Spleen (tissue), 11 donors: ENCODE measurements at regions not wholly inside any gene's neighbourhood (a gene's known extent, or its start where the extent isn't known, plus 50 kb on each side); places are given as distances from the start of the nearest gene placed in this dataset.

Experiments used
- DNase-seq: peaks from one replicate; pipeline ENCODE4 v3.0.0-alpha.2; 2020
- H3K27ac ChIP-seq, 8 donors: fragments of 200-600 bp; sonication (generic) in 7 of 8; 1 replicate in 4 of 8; 2 replicates in 4 of 8; pipeline versions ENCODE4 v1.5.0 to v1.8.0; 2016 to 2021; ENCODE audit warnings: inconsistent platforms in 4 of 8, mild to moderate bottlenecking in 4 of 8, moderate library complexity in 1 of 8
- H3K27me3 ChIP-seq, 7 donors: fragments of 200-600 bp; sonication (generic) in 6 of 7; replicated peaks in 1 of 7; 1 replicate in 4 of 7; 2 replicates in 3 of 7; pipeline versions ENCODE4 v1.5.0 to v1.8.0; 2016 to 2021; ENCODE audit warnings: inconsistent platforms in 3 of 7, mild to moderate bottlenecking in 1 of 7
- H3K36me3 ChIP-seq, 6 donors: fragments of 200-600 bp; sonication (generic) in 5 of 6; 1 replicate in 4 of 6; 2 replicates in 2 of 6; pipeline versions ENCODE4 v1.5.0 to v1.8.0; 2016 to 2021; ENCODE audit warnings: inconsistent platforms in 2 of 6
- H3K4me1 ChIP-seq, 6 donors: fragments of 200-600 bp; sonication (generic) in 5 of 6; 1 replicate in 3 of 6; 2 replicates in 3 of 6; pipeline versions ENCODE4 v1.5.0 to v1.8.0; 2016 to 2021; ENCODE audit warnings: inconsistent platforms in 3 of 6
- H3K4me3 ChIP-seq, 8 donors: fragments of 200-600 bp; sonication (generic) in 7 of 8; 1 replicate in 4 of 8; 2 replicates in 4 of 8; pipeline versions ENCODE4 v1.5.0 to v1.8.0; 2016 to 2021; ENCODE audit warnings: inconsistent platforms in 4 of 8, mild to moderate bottlenecking in 4 of 8, moderate library complexity in 2 of 8
- H3K9me3 ChIP-seq, 8 donors: fragments of 200-600 bp; sonication (generic) in 7 of 8; 1 replicate in 4 of 8; 2 replicates in 4 of 8; pipeline versions ENCODE4 v1.5.0 to v1.8.0; 2016 to 2021; ENCODE audit warnings: inconsistent platforms in 4 of 8
- CTCF ChIP-seq, 11 experiments: fragments of 200-600 bp in 7 of 11; fragments of 450-650 bp in 4 of 11; sonication (generic) in 4 of 11; IDR thresholded peaks in 8 of 11; conservative IDR thresholded peaks in 3 of 11; 1 replicate in 7 of 11; 2 replicates in 4 of 11; pipeline versions ENCODE4 v1.4.0 to v1.8.0; 2016 to 2021; ENCODE audit warnings: antibody characterized with exemption in 11 of 11, inconsistent platforms in 4 of 11, mild to moderate bottlenecking in 1 of 11
- POLR2A ChIP-seq, 3 donors: fragments of 450-650 bp; IDR thresholded peaks; one replicate each; pipeline ENCODE4 v1.5.1; 2017; ENCODE audit warnings: antibody characterized with exemption in 3 of 3, mild to moderate bottlenecking in 1 of 3
- POLR2AphosphoS5 ChIP-seq, 3 donors: sonication (generic); formaldehyde crosslinking; IDR thresholded peaks; one replicate each; pipeline ENCODE4 v1.5.1; 2017; ENCODE audit warnings: antibody characterized with exemption in 3 of 3
- WGBS, 5 donors: extraction: QIAGEN DNeasy Blood & Tissue Kit in 3 of 5; methylation state at CpG; one replicate each; pipeline versions ENCODE4 v1.1.5 to v1.1.7; 2013 to 2018; 5-methylcytosine and 5-hydroxymethylcytosine counted together
- intact Hi-C: fragments of 100-400 bp; cut with DNase I; formaldehyde crosslinking; loops from one replicate; pipeline ENCODE4 v1.15.0; 2023; ENCODE audit warnings: low total_unique reads
- donor health status: healthy with polysubstance abuse.
- donor health status: DM: no; HTN: no; CAD: no; lungs with moderate emphysema.
- donor health status: DM: no; HTN: no; CAD: no.
- donor health status: Bipolar disorder and iron deficiency.
- donor health status: healthy.
- donor health status: DM: no; HTN: no; CAD: no.
- donor health status: DM: yes; HTN: yes; CAD: no.

- no peak for DNase-seq
- intact Hi-C loops: no loop called here
- Histone ChIP-seq H3K4me3 (no peak overlapping the region), H3K27me3 (no peaks in the 10 kb centered on the region), H3K4me1 (no peaks in the 10 kb centered on the region), H3K36me3 (no peaks in the 10 kb centered on the region), H3K27ac (no peak overlapping the region), H3K9me3 (peaks cover 0 to 12% (median 9%) of the 10 kb centered on the region in 8 donors)
- TF ChIP-seq POLR2A (IDR thresholded peaks at IDR 0.05) (no peak), POLR2AphosphoS5 (IDR thresholded peaks at IDR 0.05) (no peak), CTCF (IDR thresholded peaks at IDR 0.05 in 8 of 11, conservative IDR thresholded peaks at IDR 0.05 in 3 of 11) (no peak)
- WGBS, 5 donors: 57 to 88% (median 75%) methylated on average over 1 of the region's 1 CpG
Measured at GRCh38 chr2:128768041-128768440, 449.4 kb upstream of the HS6ST1 start.

DNA sequence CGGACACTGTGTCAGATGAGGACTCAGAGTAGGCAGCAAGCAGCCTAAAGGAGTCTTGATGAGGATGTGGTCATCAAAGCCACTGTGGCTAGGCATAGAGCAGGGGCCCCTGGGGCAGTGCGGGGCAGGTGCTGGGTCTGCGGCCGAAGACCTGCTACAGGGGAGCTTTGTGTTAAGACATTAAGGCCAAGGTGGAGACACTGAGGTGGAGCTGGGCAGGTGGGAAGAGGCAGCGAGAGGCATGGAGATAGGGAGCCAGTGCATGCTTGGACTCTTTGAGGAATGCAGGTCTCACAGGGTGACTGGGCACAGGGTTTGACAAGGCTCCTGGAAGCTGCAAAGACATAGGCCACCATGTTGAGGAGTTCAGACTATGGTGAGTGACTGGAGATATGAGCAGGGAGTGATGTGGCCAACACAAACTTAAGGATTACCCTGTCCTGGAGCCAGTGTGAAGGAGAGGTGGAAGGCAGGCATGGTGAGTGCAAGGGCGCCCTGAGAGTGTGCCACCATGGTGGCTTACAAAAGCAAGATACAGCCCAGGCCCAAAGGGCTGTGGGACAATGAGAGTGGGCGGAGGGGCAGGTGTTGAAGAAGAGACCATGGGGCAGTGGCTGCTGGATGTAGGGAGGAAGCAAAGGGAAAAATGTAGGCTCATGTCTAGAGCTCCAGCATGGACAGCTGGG lies 450.9 kb upstream of the HS6ST1 start:
- Histone ChIP-seq H3K27ac (no peak overlapping the region), H3K4me1 (no peaks in the 10 kb centered on the region), H3K9me3 (no peaks in the 10 kb centered on the region), H3K36me3 (no peaks in the 10 kb centered on the region), H3K4me3 (no peak overlapping the region), H3K27me3 (no peaks in the 10 kb centered on the region)
- WGBS, 5 donors: 87 to 91% (median 90%) methylated on average over 7 of the region's 7 CpGs
- intact Hi-C loops: no loop called here
- TF ChIP-seq CTCF (IDR thresholded peaks at IDR 0.05 in 8 of 11, conservative IDR thresholded peaks at IDR 0.05 in 3 of 11) (no peak), POLR2AphosphoS5 (IDR thresholded peaks at IDR 0.05) (no peak), POLR2A (IDR thresholded peaks at IDR 0.05) (no peak)
- peak; percentile 50 for DNase-seq

DNA sequence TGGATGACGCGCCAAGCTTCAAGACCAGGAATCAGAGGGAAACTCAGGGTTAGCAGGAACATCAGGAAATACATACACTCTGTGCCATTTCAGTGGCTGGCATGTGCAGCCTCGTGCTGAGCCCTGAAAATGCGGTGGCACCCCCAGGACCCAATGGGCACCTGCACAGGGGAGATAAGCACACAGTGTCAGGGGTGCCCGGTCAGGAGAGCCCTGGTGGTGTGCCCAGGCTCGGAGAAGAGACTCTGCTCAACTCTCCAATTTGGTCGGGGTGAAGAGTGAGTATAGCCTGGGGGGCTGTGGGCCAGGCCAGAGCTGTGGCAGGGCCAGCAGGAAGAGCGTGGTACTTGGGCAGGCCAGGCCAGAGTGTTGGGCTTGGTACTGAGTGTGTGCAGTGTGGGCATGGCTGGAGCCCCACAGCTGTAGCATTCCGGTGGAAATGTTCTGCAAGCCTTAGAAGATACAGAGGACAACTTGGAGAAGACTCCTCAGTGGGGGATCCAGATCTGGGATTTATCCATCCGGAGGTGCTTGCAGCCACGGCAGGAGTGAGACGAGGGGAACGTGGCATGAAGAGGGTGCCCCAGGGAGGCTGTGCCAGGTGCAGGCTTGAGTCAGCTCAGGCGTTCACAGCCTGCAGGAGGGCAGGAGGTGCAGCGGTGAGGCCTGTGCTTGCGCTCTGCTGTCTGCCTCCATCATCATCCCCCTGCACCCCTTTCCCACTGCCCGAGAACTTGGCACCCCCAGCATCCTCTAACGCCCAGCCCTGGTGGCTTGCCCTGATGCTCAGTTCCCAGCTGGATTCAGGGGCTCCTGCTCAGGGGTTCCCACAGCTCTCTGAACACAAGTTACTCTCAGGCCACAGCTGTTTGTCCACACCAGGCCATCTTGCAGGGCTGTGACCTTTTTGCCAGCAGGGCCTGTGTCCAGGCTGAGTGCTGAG lies 451.7 kb upstream of the HS6ST1 start:
- WGBS, 5 donors: 89 to 95% (median 91%) methylated on average over 17 to 18 of the region's 18 CpGs
- no peak overlapping the region for H3K4me3 ChIP-seq
- H3K9me3 ChIP-seq: no peaks in the 10 kb centered on the region
- H3K4me1 ChIP-seq: no peaks in the 10 kb centered on the region
- peak; percentile 65 for DNase-seq
- TF ChIP-seq POLR2AphosphoS5 (IDR thresholded peaks at IDR 0.05) (no peak), CTCF (IDR thresholded peaks at IDR 0.05 in 8 of 11, conservative IDR thresholded peaks at IDR 0.05 in 3 of 11) (no peak), POLR2A (IDR thresholded peaks at IDR 0.05) (no peak)
- intact Hi-C loops: no loop called here
- H3K27me3 ChIP-seq: no peaks in the 10 kb centered on the region
- no peaks in the 10 kb centered on the region for H3K36me3 ChIP-seq
- H3K27ac ChIP-seq: no peak overlapping the region

DNA sequence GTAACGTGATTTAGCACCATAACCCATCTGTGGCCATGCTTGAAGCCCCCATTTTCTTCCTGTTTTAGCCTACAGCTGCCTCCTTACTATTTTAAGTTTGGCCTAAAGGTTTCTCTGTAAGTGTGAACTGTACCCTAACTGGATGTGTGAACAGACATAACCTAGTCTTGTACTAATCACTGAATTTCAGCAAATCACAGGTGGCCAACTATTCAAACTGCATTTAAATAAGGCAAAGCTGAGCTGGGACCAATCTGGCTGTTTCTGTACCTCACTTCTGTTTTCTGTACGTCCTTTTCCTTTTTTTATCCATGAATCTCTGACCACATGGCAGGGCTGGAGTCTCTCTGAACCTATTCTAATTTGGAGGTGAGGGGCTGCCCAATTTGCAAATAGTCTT lies 452.7 kb upstream of the HS6ST1 start:
- WGBS, 5 donors: 55 to 80% (median 63%) methylated on average over 2 of the region's 2 CpGs

More for the DNA sequence above, 452.7 kb upstream of the HS6ST1 start:
- no peaks in the 10 kb centered on the region for H3K36me3 ChIP-seq
- H3K4me1 ChIP-seq: no peaks in the 10 kb centered on the region
- no peaks in the 10 kb centered on the region for H3K9me3 ChIP-seq
- no peak for DNase-seq
- no peak overlapping the region for H3K27ac ChIP-seq
- intact Hi-C loops: no loop called here
- H3K27me3 ChIP-seq: no peaks in the 10 kb centered on the region
- H3K4me3 ChIP-seq: no peak overlapping the region
- no peak for TF ChIP-seq POLR2AphosphoS5 (IDR thresholded peaks at IDR 0.05)
- no peak for TF ChIP-seq CTCF (IDR thresholded peaks at IDR 0.05 in 8 of 11, conservative IDR thresholded peaks at IDR 0.05 in 3 of 11)
- no peak for TF ChIP-seq POLR2A (IDR thresholded peaks at IDR 0.05)
